GM23248 (cell line): ENCODE measurements at regions not wholly inside any gene's neighbourhood (a gene's known extent, or its start where the extent isn't known, plus 50 kb on each side); places are given as distances from the start of the nearest gene placed in this dataset.

Experiments used
- EZH2 ChIP-seq: fragments of 200-600 bp; sonication (generic); IDR thresholded peaks from 2 replicates; pipeline ENCODE4 v1.6.1; 2018; ENCODE audit warnings: antibody characterized with exemption, mild to moderate bottlenecking; ENCODE audit not compliant: insufficient read depth, poor library complexity, severe bottlenecking
- EZH2phosphoT487 ChIP-seq: fragments of 200-600 bp; sonication (generic); IDR thresholded peaks from 2 replicates; pipeline ENCODE4 v1.6.1; 2018; ENCODE audit warnings: antibody characterized with exemption, moderate library complexity, mild to moderate bottlenecking, low read depth; ENCODE audit not compliant: insufficient read depth

DNA sequence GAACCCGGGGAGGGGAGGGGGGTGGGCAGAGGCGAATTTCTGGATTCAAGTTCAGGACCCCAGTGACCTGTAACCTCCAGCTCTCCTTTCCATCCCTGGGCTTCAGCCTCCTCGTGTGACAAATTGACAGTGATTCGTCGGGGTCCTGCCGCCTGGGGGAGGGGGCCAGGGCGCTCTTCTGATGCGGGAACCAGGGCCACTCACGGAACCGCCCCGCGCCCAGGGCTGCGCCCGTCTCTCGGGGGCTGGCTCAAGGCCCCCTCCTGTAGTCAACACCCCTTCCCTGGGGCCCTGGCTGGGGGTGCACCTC is 92.8 kb upstream of the ANO1 start:
- TF ChIP-seq EZH2phosphoT487 (no peak), EZH2 (no peak)
